ENCODE measurements at regions not wholly inside any gene's neighbourhood (a gene's known extent, or its start where the extent isn't known, plus 50 kb on each side); places are given as distances from the start of the nearest gene placed in this dataset.
A peak's percentile ranks its signal among the peaks of the same experiment; 100 is the strongest.

- no peak for DNase-seq (ENCODE audit: low read depth)
These were observed 337.0 kb upstream of the PTBP2 start for GRCh38 chr1:96384611-96385010.

GRCh38 chr1:96387785-96388184 lies 333.8 kb upstream of the PTBP2 start:
- H3K4me3 ChIP-seq (ENCODE audit: low read depth, low read length), result no peak overlapping the region
- no peak for DNase-seq (ENCODE audit: low read depth)

More at GRCh38 chr1:96384611-96385010, 337.0 kb upstream of the PTBP2 start:
- no peak overlapping the region for H3K4me3 ChIP-seq (ENCODE audit: low read depth, low read length)

GRCh38 chr1:96388421-96389310 lies 332.9 kb upstream of the PTBP2 start:
- peak; percentile 31 for DNase-seq (ENCODE audit: low read depth)
- no peak overlapping the region for H3K4me3 ChIP-seq (ENCODE audit: low read depth, low read length)

GRCh38 chr1:96400089-96400488 lies 321.5 kb upstream of the PTBP2 start:
- no peak overlapping the region for H3K4me3 ChIP-seq (ENCODE audit: low read depth, low read length)
- no peak for DNase-seq (ENCODE audit: low read depth)

DNA sequence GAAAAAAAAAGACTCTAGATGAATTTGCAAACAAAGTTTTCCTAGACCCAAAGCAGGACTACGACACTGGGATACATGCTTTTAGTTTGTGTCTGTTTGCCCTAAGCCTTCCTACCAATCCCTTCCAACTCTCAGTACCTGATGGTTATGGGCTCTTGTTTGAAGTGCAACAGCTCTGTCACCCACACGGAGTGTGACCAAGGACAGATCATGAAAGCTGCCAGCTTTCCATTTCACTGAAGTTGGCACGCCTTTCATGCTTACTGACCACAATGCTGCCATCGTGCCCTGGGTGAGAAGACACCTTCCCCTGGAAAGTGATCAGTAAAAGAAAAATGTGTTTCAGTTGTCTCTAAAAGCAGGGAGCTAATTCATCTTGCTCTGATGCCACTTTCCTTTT lies 312.5 kb upstream of the PTBP2 start:
- DNase-seq (ENCODE audit: low read depth), result no peak
- no peak overlapping the region for H3K4me3 ChIP-seq (ENCODE audit: low read depth, low read length)

- no peak overlapping the region for H3K4me3 ChIP-seq (ENCODE audit: low read depth, low read length)
- no peak for DNase-seq (ENCODE audit: low read depth)
These were observed 311.9 kb upstream of the PTBP2 start for GRCh38 chr1:96409689-96410088.

DNA sequence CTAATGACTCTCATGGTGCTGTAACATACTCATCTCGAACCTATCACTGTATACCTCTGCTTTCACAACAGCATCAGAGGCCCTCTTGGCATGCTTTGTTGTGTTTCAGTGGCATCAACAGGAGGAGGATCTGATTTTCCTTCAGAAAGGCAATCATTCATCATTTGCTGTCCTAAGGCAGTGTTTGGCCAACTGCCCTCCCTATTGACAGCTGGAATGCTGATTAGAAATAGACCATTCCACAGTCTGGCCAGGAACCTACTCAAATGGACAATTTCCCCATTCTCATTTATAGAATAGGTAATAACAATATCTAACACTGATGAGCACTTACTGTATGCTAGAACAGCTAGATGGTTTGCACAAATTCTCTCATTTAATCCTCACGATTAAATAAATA lies 310.6 kb upstream of the PTBP2 start:
- H3K4me3 ChIP-seq (ENCODE audit: low read depth, low read length), result no peak overlapping the region
- DNase-seq (ENCODE audit: low read depth), result no peak

DNA sequence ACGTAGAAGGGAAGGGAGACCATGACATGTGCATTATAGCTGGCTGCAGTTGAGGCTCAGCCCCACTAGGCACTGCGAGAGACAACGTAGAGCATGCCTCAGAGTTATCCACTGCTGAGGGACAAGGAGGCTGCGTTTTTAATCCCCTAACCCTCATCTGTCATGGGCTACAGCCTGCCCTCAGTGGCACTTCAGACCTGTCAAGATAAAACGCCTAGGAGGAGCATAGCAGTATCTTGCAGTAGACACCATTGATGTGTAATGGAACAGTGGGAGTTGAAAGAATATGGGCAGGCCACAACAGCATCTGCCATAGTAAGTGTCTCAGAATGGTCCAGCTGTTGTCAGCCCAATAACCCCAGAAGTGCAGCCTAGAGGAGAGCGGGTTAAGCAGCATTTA lies 307.0 kb upstream of the PTBP2 start:
- no peak for DNase-seq (ENCODE audit: low read depth)
- no peak overlapping the region for H3K4me3 ChIP-seq (ENCODE audit: low read depth, low read length)

GRCh38 chr1:96416111-96416595 lies 305.4 kb upstream of the PTBP2 start:
- peak; percentile 99 for DNase-seq (ENCODE audit: low read depth)
- no peak overlapping the region for H3K4me3 ChIP-seq (ENCODE audit: low read depth, low read length)

GRCh38 chr1:96416701-96417444 lies 304.7 kb upstream of the PTBP2 start:
- no peak for DNase-seq (ENCODE audit: low read depth)
- H3K4me3 ChIP-seq (ENCODE audit: low read depth, low read length), result no peak overlapping the region

- no peak for DNase-seq (ENCODE audit: low read depth)
- H3K4me3 ChIP-seq (ENCODE audit: low read depth, low read length), result no peak overlapping the region
These were observed 302.6 kb upstream of the PTBP2 start for GRCh38 chr1:96418969-96419368.

GRCh38 chr1:96424877-96425276 lies 296.7 kb upstream of the PTBP2 start:
- no peak overlapping the region for H3K4me3 ChIP-seq (ENCODE audit: low read depth, low read length)
- DNase-seq (ENCODE audit: low read depth), result peak; percentile 31

DNA sequence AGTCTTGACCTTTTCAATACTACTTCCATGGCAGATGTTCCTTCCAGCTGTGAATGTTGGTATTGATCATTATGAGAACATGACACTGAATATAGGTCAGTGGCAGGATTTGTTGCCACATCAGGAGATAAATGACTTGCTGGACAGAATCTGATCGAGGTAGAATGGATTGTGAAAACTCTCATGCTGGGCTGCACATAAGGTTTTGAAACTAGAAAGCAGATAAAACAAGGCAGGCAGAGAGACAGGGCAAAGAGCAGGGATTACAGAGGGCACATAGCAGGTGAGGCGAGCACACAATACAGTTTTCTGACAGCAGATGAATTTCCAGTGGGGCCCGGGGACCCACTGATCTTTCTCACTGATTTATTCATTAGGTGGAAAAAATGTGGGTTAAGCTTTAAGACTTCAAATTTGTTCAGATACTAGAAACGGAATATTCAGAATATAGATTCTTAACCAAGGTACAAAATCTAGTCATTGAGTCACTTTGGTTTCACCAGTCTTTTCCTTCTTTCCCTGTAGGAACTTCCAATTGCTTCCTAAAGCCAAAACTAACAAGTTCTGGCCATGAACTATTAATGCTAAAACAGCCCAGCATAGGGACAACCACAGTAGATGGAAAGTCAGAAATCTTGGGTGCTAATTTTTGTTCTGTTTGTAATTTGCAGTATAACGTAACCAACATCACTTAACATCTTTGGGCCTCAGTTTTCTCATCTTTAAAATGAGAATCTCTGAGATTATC lies 296.0 kb upstream of the PTBP2 start:
- H3K4me3 ChIP-seq (ENCODE audit: low read depth, low read length), result no peak overlapping the region
- no peak for DNase-seq (ENCODE audit: low read depth)

- DNase-seq (ENCODE audit: low read depth), result no peak
- no peak overlapping the region for H3K4me3 ChIP-seq (ENCODE audit: low read depth, low read length)
These were observed 294.0 kb upstream of the PTBP2 start for GRCh38 chr1:96427616-96428015.

GRCh38 chr1:96445302-96445701 lies 276.3 kb upstream of the PTBP2 start:
- DNase-seq (ENCODE audit: low read depth), result no peak
- H3K4me3 ChIP-seq (ENCODE audit: low read depth, low read length), result no peak overlapping the region

- no peak for DNase-seq (ENCODE audit: low read depth)
- no peak overlapping the region for H3K4me3 ChIP-seq (ENCODE audit: low read depth, low read length)
These were observed 257.5 kb upstream of the PTBP2 start for GRCh38 chr1:96464066-96464465.

DNA sequence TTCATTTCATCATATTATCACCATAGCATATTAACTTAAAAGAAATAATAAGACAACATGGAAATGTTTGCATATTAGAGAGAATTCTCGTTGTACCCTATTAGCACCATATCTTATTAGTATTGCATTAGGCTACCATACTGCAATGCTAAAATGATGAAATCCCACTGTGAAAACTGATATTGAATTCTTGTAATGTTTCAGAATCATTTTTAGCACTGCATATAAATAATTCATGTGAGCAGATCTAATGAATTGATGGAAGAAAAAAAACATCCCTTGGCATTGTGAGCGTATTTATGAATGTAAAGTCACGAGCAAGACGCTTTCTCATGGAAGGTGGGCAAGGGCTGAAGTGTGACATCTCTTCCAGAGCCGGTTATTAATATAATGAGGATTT lies 257.1 kb upstream of the PTBP2 start:
- H3K4me3 ChIP-seq (ENCODE audit: low read depth, low read length), result no peak overlapping the region
- no peak for DNase-seq (ENCODE audit: low read depth)

DNA sequence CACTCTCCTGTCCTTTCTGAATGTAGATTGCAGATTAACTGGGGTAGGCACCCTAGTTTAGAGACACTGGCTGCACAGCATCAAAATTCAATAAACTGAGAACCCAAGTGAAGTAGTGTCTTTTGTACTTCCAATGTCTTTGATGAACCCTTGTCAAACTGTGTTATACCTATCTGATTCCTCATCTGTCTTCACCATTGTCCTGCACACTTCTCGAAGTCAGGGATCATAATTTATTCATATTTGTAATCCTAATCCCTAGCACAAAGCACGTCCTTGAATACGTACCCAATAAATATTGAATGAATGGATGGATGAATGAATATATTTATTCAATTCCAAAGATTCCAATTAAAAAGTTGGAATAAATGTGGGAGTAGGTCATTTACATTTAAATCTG lies 256.6 kb upstream of the PTBP2 start:
- no peak overlapping the region for H3K4me3 ChIP-seq (ENCODE audit: low read depth, low read length)
- no peak for DNase-seq (ENCODE audit: low read depth)

GRCh38 chr1:96465441-96465840 lies 256.1 kb upstream of the PTBP2 start:
- H3K4me3 ChIP-seq (ENCODE audit: low read depth, low read length), result no peak overlapping the region
- DNase-seq (ENCODE audit: low read depth), result peak; percentile 97

- no peak overlapping the region for H3K4me3 ChIP-seq (ENCODE audit: low read depth, low read length)
- no peak for DNase-seq (ENCODE audit: low read depth)
These were observed 254.7 kb upstream of the PTBP2 start for GRCh38 chr1:96466842-96467241.
